Hippocampal formation (tissue), 2 donors: ENCODE measurements at regions not wholly inside any gene's neighbourhood (a gene's known extent, or its start where the extent isn't known, plus 50 kb on each side); places are given as distances from the start of the nearest gene placed in this dataset.

ENCODE experiments used
- DNase-seq, 2 donors: peaks; one replicate each; lab custom pipeline; 2025; lab: John Stamatoyannopoulos, UW

GRCh38 chr6:71396410-71396801 lies 107.8 kb downstream of the OGFRL1 start:
- no peak for DNase-seq

DNA sequence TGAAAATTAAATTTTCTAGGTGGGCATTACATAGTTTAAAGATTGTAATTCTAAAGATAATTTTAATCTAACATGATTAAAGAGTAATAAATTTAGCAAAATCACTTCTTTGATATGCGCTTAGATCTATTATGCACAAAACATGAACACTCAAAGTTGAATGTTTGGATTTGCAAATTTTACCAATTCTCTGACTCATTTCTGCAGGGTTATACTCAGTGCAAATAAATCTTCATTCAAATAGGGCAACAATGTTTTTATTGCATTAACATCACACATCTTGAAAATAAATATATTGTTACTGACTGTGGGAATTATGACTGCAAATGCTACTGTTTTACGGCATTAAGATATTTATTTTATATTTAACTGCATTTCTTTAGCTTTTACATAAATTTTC lies 110.7 kb downstream of the OGFRL1 start:
- no peak for DNase-seq

DNA sequence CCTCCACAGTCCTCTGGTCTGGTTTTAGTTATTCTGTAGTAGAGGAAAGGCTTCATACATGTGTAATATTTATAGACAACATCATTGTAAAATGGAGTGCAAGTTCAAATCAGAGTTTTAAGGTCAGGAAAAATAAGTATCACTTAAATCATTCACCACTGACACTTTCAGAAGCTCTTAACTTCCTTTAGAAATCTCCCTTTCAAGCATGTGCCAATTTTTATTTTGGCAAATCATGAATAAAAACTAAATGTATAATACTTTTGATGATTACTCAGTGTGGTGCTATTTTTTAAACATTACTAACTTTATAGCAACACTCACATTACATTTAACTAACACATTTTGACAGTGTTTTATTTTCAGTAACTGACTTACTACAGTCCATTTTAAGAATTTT lies 112.2 kb downstream of the OGFRL1 start:
- no peak for DNase-seq

- no peak for DNase-seq
These were observed 113.5 kb downstream of the OGFRL1 start for GRCh38 chr6:71402096-71402495.

- no peak for DNase-seq
These were observed 115.0 kb downstream of the OGFRL1 start for GRCh38 chr6:71403422-71404134.

- DNase-seq = no peak
These were observed 115.7 kb downstream of the OGFRL1 start for GRCh38 chr6:71404145-71404966.

- no peak for DNase-seq
These were observed 116.3 kb downstream of the OGFRL1 start for GRCh38 chr6:71404967-71405278.

DNA sequence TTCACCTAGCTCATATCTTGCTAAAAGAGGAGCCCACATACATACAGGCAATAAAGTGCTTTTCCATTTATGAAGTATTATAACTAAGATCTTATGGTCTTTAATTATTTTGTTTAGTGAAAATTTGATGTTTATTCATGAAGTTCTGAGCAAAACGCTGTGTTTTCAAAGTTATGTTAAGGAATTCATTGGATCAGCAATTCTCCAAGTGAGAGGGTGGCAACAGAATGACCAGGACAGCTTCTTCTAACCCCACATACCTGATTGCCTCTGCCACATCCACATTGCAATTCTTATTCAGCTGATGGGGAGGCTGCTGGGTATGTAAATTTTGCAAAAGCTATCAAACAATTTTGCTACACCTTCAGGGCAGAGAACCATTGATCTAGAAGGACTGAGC lies 116.8 kb downstream of the OGFRL1 start:
- no peak for DNase-seq

DNA sequence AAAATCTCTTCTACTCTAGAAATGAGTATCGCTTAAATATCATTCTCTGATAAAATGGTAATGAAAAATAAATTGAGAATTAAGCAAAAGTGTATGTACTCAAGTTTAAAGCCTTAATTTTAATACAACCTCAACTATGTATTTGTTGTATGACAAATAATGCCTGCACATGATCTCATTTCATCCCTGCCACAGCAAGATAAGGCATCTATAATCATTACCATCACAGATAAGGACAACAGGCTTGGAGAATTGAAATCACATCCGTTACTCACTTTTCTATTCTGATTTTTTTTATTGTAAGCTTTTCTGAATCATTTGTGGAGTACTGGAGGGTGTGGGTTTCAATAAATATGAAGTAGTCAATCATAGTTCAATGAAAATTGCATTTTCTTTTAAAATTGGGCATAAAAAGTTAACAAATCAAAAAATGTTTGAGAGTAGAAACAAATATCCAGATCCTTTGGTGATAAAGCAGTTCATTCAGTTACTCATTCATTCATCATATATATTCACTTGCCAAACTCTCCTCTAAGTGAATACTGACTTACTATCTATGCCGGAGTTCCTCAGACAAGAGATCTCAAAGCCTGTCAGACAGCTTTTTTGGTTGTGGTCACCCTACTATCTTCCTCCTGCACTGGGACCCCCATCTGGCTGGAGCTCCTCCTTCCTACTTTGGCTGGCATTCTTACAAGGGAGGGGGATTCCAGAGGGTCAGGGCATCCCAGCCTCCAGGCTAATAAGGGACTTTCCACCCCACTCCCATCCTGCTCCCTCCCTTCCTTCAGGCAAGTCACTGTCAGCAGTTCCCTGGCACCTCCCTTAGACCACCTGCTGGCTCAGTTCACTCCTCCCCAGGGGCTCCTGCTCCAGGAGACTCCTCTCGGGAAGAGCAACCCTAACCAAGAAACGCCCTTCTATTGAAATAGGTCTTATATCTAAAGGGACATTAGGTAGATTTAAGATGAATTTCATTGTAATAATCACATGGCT lies 118.6 kb downstream of the OGFRL1 start:
- DNase-seq = no peak

DNA sequence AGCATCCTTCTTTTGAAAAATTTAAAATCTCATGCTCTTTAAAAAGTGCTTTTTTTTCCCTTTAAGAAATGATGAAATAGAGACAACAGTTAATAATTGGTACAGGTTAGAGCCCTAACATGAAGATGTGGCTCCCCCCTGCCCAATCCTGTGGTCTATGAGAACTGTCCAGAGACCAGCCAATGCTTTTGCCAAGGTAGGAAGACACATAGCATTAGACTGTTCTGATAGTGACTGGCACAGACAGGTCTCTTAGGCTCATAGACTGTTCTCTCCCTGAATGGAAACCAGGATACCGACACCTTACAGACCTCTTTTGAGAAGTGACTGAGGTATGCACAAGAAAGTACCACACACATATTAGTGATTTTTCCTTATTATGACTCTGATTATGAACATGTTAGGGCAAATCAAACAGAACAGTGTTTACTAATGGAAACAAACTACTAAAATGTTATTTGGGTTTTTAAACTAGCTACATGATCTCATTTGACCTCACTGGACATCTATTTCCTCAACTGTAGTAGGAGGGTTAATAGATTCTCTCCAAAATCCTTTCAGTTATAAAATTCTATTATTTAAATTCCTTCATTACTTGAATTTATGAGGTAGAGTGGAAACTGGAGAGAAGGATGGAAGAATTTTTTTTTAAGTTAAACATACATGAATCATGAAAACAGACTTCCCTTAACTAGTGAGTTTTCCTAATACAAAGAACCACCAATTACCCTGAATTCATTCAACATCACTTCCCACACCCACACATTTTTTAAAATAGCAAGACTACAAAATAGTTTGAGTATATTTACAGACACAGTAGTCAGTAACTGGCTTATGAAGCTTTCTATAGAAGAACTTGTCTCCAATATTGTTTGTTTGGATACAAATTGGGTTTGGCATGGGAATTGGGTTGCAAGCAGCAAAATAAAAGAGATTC lies 120.4 kb downstream of the OGFRL1 start:
- DNase-seq = no peak

GRCh38 chr6:71410164-71410566 lies 121.6 kb downstream of the OGFRL1 start:
- DNase-seq = no peak

- DNase-seq = no peak
These were observed 122.1 kb downstream of the OGFRL1 start for GRCh38 chr6:71410681-71411080.

DNA sequence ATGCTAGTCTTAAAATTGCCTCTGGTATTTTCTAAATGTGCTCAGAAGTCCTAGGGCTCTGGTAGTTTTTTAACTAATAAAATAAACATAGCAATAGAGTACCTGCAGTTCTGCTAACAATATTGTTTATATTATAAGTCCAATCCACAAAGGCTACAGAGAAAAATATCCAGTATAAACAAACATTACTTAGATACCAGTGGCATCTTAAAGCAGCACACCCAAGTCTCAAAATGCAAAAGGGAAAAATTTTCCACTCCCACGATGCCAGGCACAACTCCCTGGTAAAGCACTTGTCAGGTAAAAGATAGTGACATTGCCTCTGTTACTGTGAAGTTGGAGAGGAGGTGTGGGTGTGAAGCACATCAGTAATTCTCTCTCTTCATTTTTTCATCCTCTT lies 123.3 kb downstream of the OGFRL1 start:
- no peak for DNase-seq

DNA sequence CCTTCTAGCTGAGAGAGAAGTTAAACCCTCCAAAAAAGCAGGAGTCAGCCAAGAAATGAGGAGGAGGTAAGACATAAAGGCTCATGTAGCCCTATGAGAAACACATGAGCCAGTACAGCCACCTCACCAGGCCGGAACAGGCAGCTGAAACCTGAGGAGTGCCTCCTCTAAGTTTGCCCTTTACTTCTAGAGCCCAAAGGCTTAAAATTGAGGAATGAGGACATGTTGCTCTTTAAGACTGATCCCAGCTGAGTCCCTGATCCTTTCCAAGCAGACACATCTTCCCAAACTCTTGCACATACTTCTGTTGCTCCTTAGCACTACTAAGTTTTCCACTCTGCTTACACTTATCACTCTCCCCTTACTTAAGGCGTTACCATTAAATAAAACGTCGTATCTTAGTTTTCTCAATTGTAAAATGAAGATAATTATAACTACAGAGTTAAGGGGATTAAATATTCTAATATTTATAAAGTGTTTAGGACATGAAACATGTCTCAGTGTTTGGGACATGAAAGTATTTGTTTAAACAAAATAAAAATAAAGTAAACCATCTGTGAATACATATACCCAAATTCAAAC lies 124.0 kb downstream of the OGFRL1 start:
- no peak for DNase-seq

- DNase-seq = no peak
These were observed 125.9 kb downstream of the OGFRL1 start for GRCh38 chr6:71414486-71414885.

GRCh38 chr6:71419217-71420094 lies 130.8 kb downstream of the OGFRL1 start:
- DNase-seq = peak in 1 of 2 donors; percentile 1

- peak in 1 of 2 donors; percentile 38 for DNase-seq
These were observed 131.6 kb downstream of the OGFRL1 start for GRCh38 chr6:71420095-71420692.

- peak; percentile 94 to 96 for DNase-seq
These were observed 132.2 kb downstream of the OGFRL1 start for GRCh38 chr6:71420693-71421328.

DNA sequence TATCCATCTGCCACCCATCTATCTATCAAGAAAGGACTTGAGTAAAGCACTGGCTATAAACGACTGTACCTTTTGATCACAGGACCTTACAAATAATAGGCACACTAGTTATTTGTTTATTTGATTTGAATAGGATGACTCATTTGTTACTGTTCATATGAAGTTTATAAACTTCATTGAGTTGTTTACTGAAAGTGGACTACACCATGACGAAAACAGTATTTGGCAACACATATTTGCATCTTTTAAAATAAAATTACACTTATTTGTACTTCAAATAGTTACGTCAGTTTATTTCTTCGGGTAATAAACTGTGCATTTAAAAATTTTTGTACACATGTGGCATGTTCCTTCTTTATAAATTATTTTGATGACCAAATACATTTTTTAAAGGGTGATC lies 133.0 kb downstream of the OGFRL1 start:
- no peak for DNase-seq
